ENCODE measurements at regions not wholly inside any gene's neighbourhood (a gene's known extent, or its start where the extent isn't known, plus 50 kb on each side); places are given as distances from the start of the nearest gene placed in this dataset.

DNA sequence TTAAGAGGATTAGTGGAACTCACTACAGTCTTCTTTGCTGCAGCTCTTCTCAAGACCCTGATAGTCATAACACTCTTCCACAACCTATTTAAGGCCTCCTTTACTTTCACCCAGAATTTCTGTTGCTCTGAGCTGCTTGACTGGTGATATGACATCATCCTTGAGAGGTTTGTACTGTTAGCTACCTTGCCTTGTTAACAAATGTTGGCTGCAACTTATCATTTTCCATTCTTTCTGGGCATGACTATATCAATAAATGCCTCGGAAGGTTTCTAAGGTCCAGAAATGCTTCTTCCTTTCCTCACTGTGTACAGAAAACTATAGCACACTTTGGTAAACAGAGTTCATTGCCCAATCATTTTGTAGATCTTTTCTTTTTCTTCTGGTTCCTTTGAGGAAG, 1292.2 kb upstream of the TMPRSS15 start:
- WGBS, 2 donors, result 75 to 91% methylated on average over 1 of the region's 1 CpG
- H3K27me3 ChIP-seq (ENCODE audit: control insufficient read depth in 3 of 3, insufficient read depth in 3 of 3, low read length in 2 of 3), result no peaks in the 10 kb centered on the region
- no peak overlapping the region for H3K27ac ChIP-seq (ENCODE audit: low read depth in 1 of 2, low read length in 1 of 2)
- DNase-seq (no peak), ATAC-seq (ENCODE audit: insufficient read depth, low FRiP score) (no peak)
- H3K9me3 ChIP-seq (ENCODE audit: control insufficient read depth in 4 of 4, insufficient read depth in 3 of 4, low read length in 3 of 4), result no peaks in the 10 kb centered on the region
- H3K9ac ChIP-seq (ENCODE audit: insufficient read depth in 1 of 2, low read length in 2 of 2), result no peak overlapping the region
- no peaks in the 10 kb centered on the region for H3K36me3 ChIP-seq (ENCODE audit: control insufficient read depth in 4 of 4, insufficient read depth in 4 of 4, low read length in 4 of 4)
- TF ChIP-seq CTCF (IDR thresholded peaks at IDR 0.05; ENCODE audit: control extremely low read depth, extremely low read depth), result no peak
- H3K4me3 ChIP-seq, result no peak overlapping the region
- no peaks in the 10 kb centered on the region for H3K4me1 ChIP-seq (ENCODE audit: control insufficient read depth in 5 of 5, insufficient read depth in 5 of 5, low read length in 5 of 5)

DNA sequence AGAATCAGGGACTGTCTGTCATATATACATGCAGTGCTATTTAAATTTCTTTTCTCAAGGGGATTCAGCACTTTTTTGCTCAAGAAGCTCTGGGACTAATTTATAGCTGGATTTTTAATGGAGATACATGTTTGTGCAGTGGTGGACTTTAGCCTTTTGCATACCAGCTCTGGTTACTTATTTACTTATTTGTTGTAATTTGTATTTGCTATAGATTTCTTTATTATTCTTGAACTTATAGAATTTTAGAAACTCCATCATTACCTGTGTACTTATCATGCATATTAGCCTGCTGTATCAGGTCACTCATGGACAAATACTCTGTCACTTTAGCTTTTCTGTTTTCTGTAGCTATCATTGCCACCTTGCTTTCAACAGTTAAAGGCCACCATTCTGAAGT, 1296.9 kb upstream of the TMPRSS15 start:
- H3K4me1 ChIP-seq (ENCODE audit: control insufficient read depth in 5 of 5, insufficient read depth in 5 of 5, low read length in 5 of 5), result peaks cover 0 to 2% (median 0%) of the 10 kb centered on the region in 5 donors
- no peak overlapping the region for H3K27ac ChIP-seq (ENCODE audit: low read depth in 1 of 2, low read length in 1 of 2)
- no peak for TF ChIP-seq CTCF (IDR thresholded peaks at IDR 0.05; ENCODE audit: control extremely low read depth, extremely low read depth)
- ATAC-seq (ENCODE audit: insufficient read depth, low FRiP score) (no peak), DNase-seq (no peak)
- no peak overlapping the region for H3K9ac ChIP-seq (ENCODE audit: insufficient read depth in 1 of 2, low read length in 2 of 2)
- no peak overlapping the region for H3K4me3 ChIP-seq
- no peaks in the 10 kb centered on the region for H3K27me3 ChIP-seq (ENCODE audit: control insufficient read depth in 3 of 3, insufficient read depth in 3 of 3, low read length in 2 of 3)
- H3K9me3 ChIP-seq (ENCODE audit: control insufficient read depth in 4 of 4, insufficient read depth in 3 of 4, low read length in 3 of 4), result no peaks in the 10 kb centered on the region
- H3K36me3 ChIP-seq (ENCODE audit: control insufficient read depth in 4 of 4, insufficient read depth in 4 of 4, low read length in 4 of 4), result no peaks in the 10 kb centered on the region

DNA sequence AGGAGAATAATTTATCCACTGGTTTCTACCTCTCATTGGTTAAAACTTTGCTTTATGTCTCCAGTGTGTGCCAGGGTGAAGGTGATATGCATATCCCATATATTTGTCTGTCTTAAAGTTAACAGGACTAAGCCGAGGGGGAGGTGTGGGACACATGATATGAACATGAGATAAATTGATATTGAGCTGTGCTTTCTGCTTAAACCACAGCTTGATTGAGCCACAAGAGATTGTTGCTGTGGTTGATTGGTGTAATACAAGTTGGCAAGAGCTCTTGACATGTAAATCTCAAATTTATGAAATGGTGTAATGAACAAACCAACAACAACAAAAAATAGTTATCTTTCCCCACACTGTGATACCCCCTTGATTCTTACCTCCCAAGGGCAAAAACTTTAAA, 1295.5 kb upstream of the NCAM2 start:
- Histone ChIP-seq H3K36me3 (ENCODE audit: control insufficient read depth in 4 of 4, insufficient read depth in 4 of 4, low read length in 4 of 4) (no peaks in the 10 kb centered on the region), H3K4me3 (no peak overlapping the region), H3K9ac (ENCODE audit: insufficient read depth in 1 of 2, low read length in 2 of 2) (no peak overlapping the region), H3K27me3 (ENCODE audit: control insufficient read depth in 3 of 3, insufficient read depth in 3 of 3, low read length in 2 of 3) (no peaks in the 10 kb centered on the region), H3K27ac (ENCODE audit: low read depth in 1 of 2, low read length in 1 of 2) (no peak overlapping the region), H3K9me3 (ENCODE audit: control insufficient read depth in 4 of 4, insufficient read depth in 3 of 4, low read length in 3 of 4) (peaks cover 0 to 5% (median 2%) of the 10 kb centered on the region in 4 donors), H3K4me1 (ENCODE audit: control insufficient read depth in 5 of 5, insufficient read depth in 5 of 5, low read length in 5 of 5) (peaks cover 0 to 2% (median 0%) of the 10 kb centered on the region in 5 donors)
- WGBS, 2 donors, result 38 to 44% methylated on average over 1 of the region's 1 CpG
- DNase-seq, result no peak
- no peak for ATAC-seq (ENCODE audit: insufficient read depth, low FRiP score)
- TF ChIP-seq CTCF (IDR thresholded peaks at IDR 0.05; ENCODE audit: control extremely low read depth, extremely low read depth), result no peak

DNA sequence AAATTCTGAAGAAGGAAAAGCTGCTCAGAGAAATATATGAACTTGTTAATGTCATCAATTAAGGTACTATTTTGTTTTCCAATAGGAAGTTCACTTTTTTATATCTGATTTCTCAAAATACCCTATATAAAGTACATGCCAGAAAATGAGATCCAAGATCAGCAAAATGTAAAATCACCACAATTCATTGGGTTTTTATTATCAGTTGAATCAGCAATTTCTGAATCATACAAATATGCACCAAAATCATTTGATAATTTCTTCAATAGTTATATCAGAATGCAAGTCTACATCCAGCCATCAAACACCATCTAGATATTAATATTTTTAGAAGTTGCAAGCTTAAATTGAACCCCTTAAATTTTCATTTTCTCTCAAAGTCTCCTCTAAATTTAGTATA, 1293.4 kb upstream of the NCAM2 start:
- H3K36me3 ChIP-seq (ENCODE audit: control insufficient read depth in 4 of 4, insufficient read depth in 4 of 4, low read length in 4 of 4), result no peaks in the 10 kb centered on the region
- DNase-seq (no peak), ATAC-seq (ENCODE audit: insufficient read depth, low FRiP score) (no peak)
- no peak overlapping the region for H3K4me3 ChIP-seq
- H3K9me3 ChIP-seq (ENCODE audit: control insufficient read depth in 4 of 4, insufficient read depth in 3 of 4, low read length in 3 of 4), result peaks cover 0 to 5% (median 2%) of the 10 kb centered on the region in 4 donors
- no peak overlapping the region for H3K9ac ChIP-seq (ENCODE audit: insufficient read depth in 1 of 2, low read length in 2 of 2)
- H3K27me3 ChIP-seq (ENCODE audit: control insufficient read depth in 3 of 3, insufficient read depth in 3 of 3, low read length in 2 of 3), result no peaks in the 10 kb centered on the region
- H3K4me1 ChIP-seq (ENCODE audit: control insufficient read depth in 5 of 5, insufficient read depth in 5 of 5, low read length in 5 of 5), result peaks cover 0 to 2% (median 0%) of the 10 kb centered on the region in 5 donors
- TF ChIP-seq CTCF (IDR thresholded peaks at IDR 0.05; ENCODE audit: control extremely low read depth, extremely low read depth), result no peak
- no peak overlapping the region for H3K27ac ChIP-seq (ENCODE audit: low read depth in 1 of 2, low read length in 1 of 2)

Measured in lung (tissue), 11 donors.